AG09309 (cell line): ENCODE measurements at regions not wholly inside any gene's neighbourhood (a gene's known extent, or its start where the extent isn't known, plus 50 kb on each side); places are given as distances from the start of the nearest gene placed in this dataset.

Source experiments
- DNase-seq: peaks from one replicate; pipeline ENCODE4 v3.0.0-alpha.2; 2010; ENCODE audit warnings: low read depth
- H3K4me3 ChIP-seq: 2 replicates; pipeline ENCODE4 v1.5.1; 2011; ENCODE audit warnings: mild to moderate bottlenecking, low read depth, low read length, moderate library complexity; ENCODE audit not compliant: control insufficient read depth
- CTCF ChIP-seq: IDR thresholded peaks from 2 replicates; pipeline ENCODE4 v1.5.1; 2011; ENCODE audit warnings: mild to moderate bottlenecking, low read depth, low read length, inconsistent platforms; ENCODE audit not compliant: insufficient read depth, control insufficient read depth; ENCODE audit errors: missing control alignments

DNA sequence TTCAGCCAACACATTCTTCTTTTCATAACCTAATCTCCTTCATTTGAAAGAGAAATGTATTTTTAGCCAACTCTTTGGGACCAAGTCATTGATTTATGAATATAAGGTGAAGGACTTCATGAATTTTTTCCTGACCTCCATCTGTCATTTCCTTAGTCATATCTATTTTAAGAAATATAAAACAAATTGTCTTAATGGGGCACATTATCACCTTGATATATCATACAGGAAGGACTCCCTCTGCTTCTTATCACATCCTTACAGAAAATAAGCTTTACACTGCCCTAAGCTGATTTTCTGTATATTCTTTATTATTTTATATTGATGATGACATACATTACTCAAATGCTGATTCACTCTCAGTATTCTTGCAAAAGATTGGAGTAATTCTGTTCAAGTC, 1076.2 kb downstream of the TDRD15 start:
- no peak for DNase-seq
- TF ChIP-seq CTCF: no peak
- H3K4me3 ChIP-seq: no peak overlapping the region

GRCh38 chr2:22209545-22209944, 1085.8 kb downstream of the TDRD15 start:
- TF ChIP-seq CTCF: no peak
- DNase-seq: no peak
- no peak overlapping the region for H3K4me3 ChIP-seq

DNA sequence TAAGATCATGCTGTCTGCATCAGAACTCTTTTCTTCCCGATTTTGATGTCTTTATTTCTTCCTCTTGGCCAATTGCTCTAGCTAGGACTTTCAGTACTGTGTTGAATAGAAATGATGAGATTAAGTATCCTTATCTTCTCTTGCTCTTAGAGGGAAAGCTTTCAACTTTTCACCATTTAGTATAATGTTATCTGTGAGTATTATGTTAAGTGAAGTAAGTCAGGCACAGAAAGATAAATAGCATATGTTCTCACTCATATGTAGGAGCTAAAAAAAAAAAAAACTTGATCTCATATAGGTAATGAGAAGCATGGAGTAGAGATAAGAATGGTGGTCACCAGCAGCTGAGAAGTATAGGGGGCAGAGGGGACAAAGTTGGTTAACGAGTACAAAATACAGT, 1089.5 kb downstream of the TDRD15 start:
- no peak for TF ChIP-seq CTCF
- DNase-seq: no peak

GRCh38 chr2:22215517-22215916, 1091.7 kb downstream of the TDRD15 start:
- DNase-seq: no peak
- TF ChIP-seq CTCF: no peak

More for the DNA sequence above, 1089.5 kb downstream of the TDRD15 start:
- H3K4me3 ChIP-seq: no peak overlapping the region

GRCh38 chr2:22217881-22218280, 1094.1 kb downstream of the TDRD15 start:
- no peak overlapping the region for H3K4me3 ChIP-seq
- no peak for TF ChIP-seq CTCF
- no peak for DNase-seq

More at GRCh38 chr2:22215517-22215916, 1091.7 kb downstream of the TDRD15 start:
- no peak overlapping the region for H3K4me3 ChIP-seq

GRCh38 chr2:22221006-22221405, 1097.2 kb downstream of the TDRD15 start:
- H3K4me3 ChIP-seq: no peak overlapping the region
- no peak for DNase-seq
- TF ChIP-seq CTCF: no peak

DNA sequence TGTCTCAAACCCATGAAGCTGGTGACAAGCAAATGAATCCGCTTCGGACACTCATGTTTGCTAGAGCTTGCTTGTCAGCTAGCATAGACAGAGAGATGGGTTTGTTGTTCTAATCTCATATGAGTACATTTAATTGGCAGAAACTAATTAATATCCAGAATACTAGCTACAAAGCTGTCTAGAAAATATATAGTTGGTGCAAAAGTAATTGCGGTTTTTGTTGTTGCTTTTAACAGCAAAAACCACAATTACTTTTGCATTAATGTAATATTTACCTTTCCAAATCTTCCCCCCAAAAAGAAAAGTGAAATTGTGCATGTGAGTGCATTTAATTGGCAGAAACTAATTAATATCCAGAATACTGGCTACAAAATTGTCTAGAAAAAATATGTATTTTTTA, 1115.2 kb downstream of the TDRD15 start:
- DNase-seq: no peak
- no peak for TF ChIP-seq CTCF
- H3K4me3 ChIP-seq: no peak overlapping the region
